ENCODE measurements at regions not wholly inside any gene's neighbourhood (a gene's known extent, or its start where the extent isn't known, plus 50 kb on each side); places are given as distances from the start of the nearest gene placed in this dataset.

GRCh38 chr2:142316049-142316448 lies 185.2 kb upstream of the LRP1B start (continued):
- no peak for TF ChIP-seq CHD7 (IDR thresholded peaks at IDR 0.05; ENCODE audit: insufficient replicate concordance, low read length)
- no peak for TF ChIP-seq SIX5 (IDR thresholded peaks at IDR 0.05; ENCODE audit: low read depth, low read length)
- TF ChIP-seq JUND (IDR thresholded peaks at IDR 0.05; ENCODE audit: low read length): no peak
- TF ChIP-seq BCL11A (IDR thresholded peaks at IDR 0.05; ENCODE audit: low read depth in 2 of 2, low read length in 2 of 2): no peak
- TF ChIP-seq, protein P1, sequence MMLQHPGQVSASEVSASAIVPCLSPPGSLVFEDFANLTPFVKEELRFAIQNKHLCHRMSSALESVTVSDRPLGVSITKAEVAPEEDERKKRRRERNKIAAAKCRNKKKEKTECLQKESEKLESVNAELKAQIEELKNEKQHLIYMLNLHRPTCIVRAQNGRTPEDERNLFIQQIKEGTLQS (IDR thresholded peaks at IDR 0.05; ENCODE audit: insufficient read depth, low read depth, low read length): no peak
- no peak for TF ChIP-seq SAP30 (IDR thresholded peaks at IDR 0.05; ENCODE audit: insufficient read depth, insufficient replicate concordance, low read length)
- no peak for TF ChIP-seq POLR2A (IDR thresholded peaks at IDR 0.05; ENCODE audit: control extremely low read depth in 1 of 2, low read depth in 2 of 2, low read length in 2 of 2)

Data from H1 (cell line).